A673 (cell line): ENCODE measurements at regions not wholly inside any gene's neighbourhood (a gene's known extent, or its start where the extent isn't known, plus 50 kb on each side); places are given as distances from the start of the nearest gene placed in this dataset.

ENCODE experiments used
- BruUV-seq: library from RNA; stranded (reverse); fragments of 400-500 nt; replicated peaks from 2 replicates; lab custom pipeline; 2021; lab: Mats Ljungman, UMichigan
- CTCF ChIA-PET: fragments of 300-600 bp; sonication (Branson Sonifier 250); formaldehyde crosslinking; loops from one replicate; lab custom pipeline; 2022; ENCODE audit warnings: antibody characterized with exemption; lab: Charles Lee
- POLR2A ChIA-PET: fragments of 300-600 bp; sonication (Branson Sonifier 250); formaldehyde crosslinking; loops from one replicate; lab custom pipeline; 2022; ENCODE audit warnings: antibody characterized with exemption; ENCODE audit not compliant: low non-redundant PET; lab: Charles Lee
- DNase-seq: peaks from one replicate; pipeline ENCODE4 v3.0.0-alpha.2; 2015; ENCODE audit warnings: low spot score
- H3K27ac ChIP-seq: fragments of 200-600 bp; sonication (generic); 2 replicates; pipeline ENCODE4 v1.5.1; 2016; ENCODE audit warnings: mixed run types, low read depth, mild to moderate bottlenecking, mixed read lengths, antibody characterized with exemption, low read length; ENCODE audit not compliant: poor library complexity, severe bottlenecking
- H3K27me3 ChIP-seq: fragments of 200-600 bp; sonication (generic); replicated peaks from 2 replicates; pipeline ENCODE4 v1.6.1; 2017; ENCODE audit warnings: mixed run types, low read depth, mild to moderate bottlenecking, mixed read lengths, antibody characterized with exemption, low read length; ENCODE audit not compliant: insufficient read depth, poor library complexity
- H3K36me3 ChIP-seq: fragments of 200-600 bp; sonication (generic); 2 replicates; pipeline ENCODE4 v1.6.1; 2016; ENCODE audit warnings: mixed run types, mild to moderate bottlenecking, mixed read lengths, antibody characterized with exemption, low read length; ENCODE audit not compliant: insufficient read depth, poor library complexity, severe bottlenecking
- H3K4me1 ChIP-seq: fragments of 200-600 bp; sonication (generic); 2 replicates; pipeline ENCODE4 v1.6.1; 2017; ENCODE audit warnings: mixed run types, mild to moderate bottlenecking, mixed read lengths, antibody characterized with exemption, low read length; ENCODE audit not compliant: insufficient read depth, poor library complexity, severe bottlenecking
- H3K4me3 ChIP-seq: fragments of 200-600 bp; sonication (generic); 2 replicates; pipeline ENCODE4 v1.5.1; 2016; ENCODE audit warnings: low read depth, mixed run types, mild to moderate bottlenecking, mixed read lengths, low read length; ENCODE audit not compliant: poor library complexity, severe bottlenecking
- H3K9me3 ChIP-seq: fragments of 200-600 bp; sonication (generic); 2 replicates; pipeline ENCODE4 v1.6.1; 2016; ENCODE audit warnings: mixed run types, low read depth, mild to moderate bottlenecking, mixed read lengths, antibody characterized with exemption, low read length; ENCODE audit not compliant: poor library complexity, severe bottlenecking
- EZH2 ChIP-seq: fragments of 200-600 bp; sonication (generic); IDR thresholded peaks from 2 replicates; pipeline ENCODE4 v1.6.1; 2017; ENCODE audit warnings: borderline replicate concordance, low read depth, mild to moderate bottlenecking, mixed read lengths, antibody characterized with exemption, low read length; ENCODE audit not compliant: poor library complexity, severe bottlenecking
- intact Hi-C: fragments of 100-400 bp; cut with micrococcal nuclease; formaldehyde crosslinking; loops from one replicate; pipeline ENCODE4 v1.10.0; 2022; ENCODE audit not compliant: unreplicated experiment
- TF ChIP-seq, protein P1 (sequence below): fragments of 300-800, 200-600 bp; sonication (generic); conservative IDR thresholded peaks from 2 replicates; pipeline ENCODE4 v1.5.1; 2017; ENCODE audit warnings: low read depth, mild to moderate bottlenecking, antibody characterized with exemption, low read length, moderate library complexity, mixed read lengths

GRCh38 chr3:105988540-105989212 lies 119.9 kb upstream of the CBLB start:
- Histone ChIP-seq H3K36me3 (no peaks in the 10 kb centered on the region), H3K4me1 (no peaks in the 10 kb centered on the region), H3K4me3 (no peak overlapping the region), H3K9me3 (no peaks in the 10 kb centered on the region), H3K27ac (no peak overlapping the region), H3K27me3 (no peaks in the 10 kb centered on the region)
- ChIA-PET POLR2A (no interaction called here), CTCF (no interaction called here)
- no peak for TF ChIP-seq EZH2
- TF ChIP-seq, protein P1, sequence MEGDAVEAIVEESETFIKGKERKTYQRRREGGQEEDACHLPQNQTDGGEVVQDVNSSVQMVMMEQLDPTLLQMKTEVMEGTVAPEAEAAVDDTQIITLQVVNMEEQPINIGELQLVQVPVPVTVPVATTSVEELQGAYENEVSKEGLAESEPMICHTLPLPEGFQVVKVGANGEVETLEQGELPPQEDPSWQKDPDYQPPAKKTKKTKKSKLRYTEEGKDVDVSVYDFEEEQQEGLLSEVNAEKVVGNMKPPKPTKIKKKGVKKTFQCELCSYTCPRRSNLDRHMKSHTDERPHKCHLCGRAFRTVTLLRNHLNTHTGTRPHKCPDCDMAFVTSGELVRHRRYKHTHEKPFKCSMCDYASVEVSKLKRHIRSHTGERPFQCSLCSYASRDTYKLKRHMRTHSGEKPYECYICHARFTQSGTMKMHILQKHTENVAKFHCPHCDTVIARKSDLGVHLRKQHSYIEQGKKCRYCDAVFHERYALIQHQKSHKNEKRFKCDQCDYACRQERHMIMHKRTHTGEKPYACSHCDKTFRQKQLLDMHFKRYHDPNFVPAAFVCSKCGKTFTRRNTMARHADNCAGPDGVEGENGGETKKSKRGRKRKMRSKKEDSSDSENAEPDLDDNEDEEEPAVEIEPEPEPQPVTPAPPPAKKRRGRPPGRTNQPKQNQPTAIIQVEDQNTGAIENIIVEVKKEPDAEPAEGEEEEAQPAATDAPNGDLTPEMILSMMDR = no peak
- no peak for DNase-seq
- intact Hi-C loops = no loop called here
- BruUV-seq = no TSS peak

DNA sequence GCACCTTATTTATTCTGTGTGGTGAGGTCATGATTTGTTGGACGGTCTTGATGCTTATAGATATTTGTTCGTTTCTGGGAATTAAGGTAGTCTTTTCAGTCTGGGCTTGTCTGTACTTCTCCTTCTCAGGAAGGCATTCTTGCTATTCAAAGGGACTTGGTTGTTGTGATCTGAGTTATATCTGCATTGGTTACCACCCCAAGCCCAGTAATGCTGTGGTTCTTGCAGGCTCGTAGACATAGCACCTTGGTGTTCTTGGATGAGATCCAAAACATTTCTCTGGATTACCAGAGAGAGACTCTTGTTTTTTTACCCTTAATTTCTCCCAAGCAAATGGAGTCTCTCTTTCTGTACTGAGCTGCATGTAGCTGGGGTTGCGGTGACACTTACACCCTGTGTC lies 128.0 kb upstream of the CBLB start:
- intact Hi-C loops = no loop called here
- Histone ChIP-seq H3K27ac (no peak overlapping the region), H3K36me3 (no peaks in the 10 kb centered on the region), H3K27me3 (no peaks in the 10 kb centered on the region), H3K4me1 (no peaks in the 10 kb centered on the region), H3K9me3 (no peaks in the 10 kb centered on the region), H3K4me3 (no peak overlapping the region)
- DNase-seq = no peak
- TF ChIP-seq, protein P1 = no peak
- TF ChIP-seq EZH2 = no peak
- POLR2A ChIA-PET = no interaction called here
- CTCF ChIA-PET = no interaction called here
- no TSS peak for BruUV-seq

GRCh38 chr3:105997466-105997799 lies 128.6 kb upstream of the CBLB start:
- no peaks in the 10 kb centered on the region for H3K4me1 ChIP-seq
- POLR2A ChIA-PET = no interaction called here
- H3K4me3 ChIP-seq = no peak overlapping the region
- CTCF ChIA-PET = no interaction called here
- no peak for DNase-seq
- no peaks in the 10 kb centered on the region for H3K27me3 ChIP-seq
- intact Hi-C loops = no loop called here
- H3K9me3 ChIP-seq = no peaks in the 10 kb centered on the region
- no peaks in the 10 kb centered on the region for H3K36me3 ChIP-seq
- TF ChIP-seq EZH2 = no peak
- TF ChIP-seq, protein P1 = no peak
- BruUV-seq = no TSS peak
- H3K27ac ChIP-seq = no peak overlapping the region
